ENCODE measurements at regions not wholly inside any gene's neighbourhood (a gene's known extent, or its start where the extent isn't known, plus 50 kb on each side); places are given as distances from the start of the nearest gene placed in this dataset.

DNA sequence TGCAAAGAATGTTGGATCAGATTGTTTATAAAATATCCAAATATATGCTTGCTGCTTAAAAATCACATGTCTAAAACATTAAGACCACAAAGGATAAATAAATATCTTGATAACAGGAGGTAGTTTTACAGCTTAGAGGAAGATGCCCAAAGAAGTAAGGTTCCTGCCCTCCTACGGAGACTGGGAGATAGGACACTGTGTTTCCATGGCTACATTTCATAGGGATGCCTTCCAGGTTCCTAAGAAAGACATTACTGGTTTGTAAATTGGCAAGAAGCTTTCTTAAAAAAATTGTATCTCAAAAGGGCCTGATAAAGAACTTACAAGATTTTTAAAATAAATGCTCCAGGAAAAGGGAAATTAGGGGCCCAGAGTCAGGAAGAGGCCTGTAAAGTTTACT, 437.2 kb downstream of the HINT1 start:
- DNase-seq (ENCODE audit: extremely low read depth in 1 of 4, low spot score in 3 of 4) (no peak), ATAC-seq (no peak), FAIRE-seq (no peak)
- H3K27ac ChIP-seq (ENCODE audit: extremely low read depth, low read depth, low read length), result no peak overlapping the region
- H3K36me3 ChIP-seq (ENCODE audit: control insufficient read depth, insufficient read depth, low read length), result no peaks in the 10 kb centered on the region
- H4K20me1 ChIP-seq (replicated peaks; ENCODE audit: control insufficient read depth, insufficient read depth, low read length), result no peaks in the 10 kb centered on the region
- no peaks in the 10 kb centered on the region for H3K9me3 ChIP-seq (replicated peaks; ENCODE audit: control insufficient read depth, insufficient read depth, low read depth, low read length)
- no peak overlapping the region for H3K4me2 ChIP-seq (ENCODE audit: insufficient read depth, low read length)
- 0% methylated on average over 1 of the region's 1 CpG for WGBS (ENCODE audit: insufficient coverage, low coverage, missing lambda C conversion rate)
- intact Hi-C loops (cut with micrococcal nuclease), result loop anchor here (5.0 kb wide), 1 partner anchor 34 kb away; no protein-coding TSS in a partner anchor
- H3K4me1 ChIP-seq (replicated peaks in 1 of 2; ENCODE audit: control insufficient read depth in 2 of 2, insufficient read depth in 2 of 2, low read length in 2 of 2), result no peaks in the 10 kb centered on the region
- H3K9me1 ChIP-seq (ENCODE audit: control insufficient read depth, insufficient read depth, low read length), result no peaks in the 10 kb centered on the region
- no peaks in the 10 kb centered on the region for H3K79me2 ChIP-seq (ENCODE audit: control insufficient read depth, insufficient read depth, low read length)
- BruUV-seq (replicated peaks), result no TSS peak
- in situ Hi-C loops (cut with MboI), result no loop called here
- no peak overlapping the region for H3K4me3 ChIP-seq
- H3K27me3 ChIP-seq (ENCODE audit: control insufficient read depth in 2 of 2, insufficient read depth in 2 of 2, low read length in 2 of 2), result no peaks in the 10 kb centered on the region
- ChIA-PET POLR2A (no interaction called here), CTCF (ENCODE audit: low intra/inter-chr PET ratio) (no interaction called here)
- no peak overlapping the region for H2AFZ ChIP-seq (ENCODE audit: low read depth, low read length)
- no peak overlapping the region for H3K9ac ChIP-seq (ENCODE audit: insufficient read depth in 1 of 2, low read depth in 2 of 2, low read length in 2 of 2)
- TF ChIP-seq, protein P1, sequence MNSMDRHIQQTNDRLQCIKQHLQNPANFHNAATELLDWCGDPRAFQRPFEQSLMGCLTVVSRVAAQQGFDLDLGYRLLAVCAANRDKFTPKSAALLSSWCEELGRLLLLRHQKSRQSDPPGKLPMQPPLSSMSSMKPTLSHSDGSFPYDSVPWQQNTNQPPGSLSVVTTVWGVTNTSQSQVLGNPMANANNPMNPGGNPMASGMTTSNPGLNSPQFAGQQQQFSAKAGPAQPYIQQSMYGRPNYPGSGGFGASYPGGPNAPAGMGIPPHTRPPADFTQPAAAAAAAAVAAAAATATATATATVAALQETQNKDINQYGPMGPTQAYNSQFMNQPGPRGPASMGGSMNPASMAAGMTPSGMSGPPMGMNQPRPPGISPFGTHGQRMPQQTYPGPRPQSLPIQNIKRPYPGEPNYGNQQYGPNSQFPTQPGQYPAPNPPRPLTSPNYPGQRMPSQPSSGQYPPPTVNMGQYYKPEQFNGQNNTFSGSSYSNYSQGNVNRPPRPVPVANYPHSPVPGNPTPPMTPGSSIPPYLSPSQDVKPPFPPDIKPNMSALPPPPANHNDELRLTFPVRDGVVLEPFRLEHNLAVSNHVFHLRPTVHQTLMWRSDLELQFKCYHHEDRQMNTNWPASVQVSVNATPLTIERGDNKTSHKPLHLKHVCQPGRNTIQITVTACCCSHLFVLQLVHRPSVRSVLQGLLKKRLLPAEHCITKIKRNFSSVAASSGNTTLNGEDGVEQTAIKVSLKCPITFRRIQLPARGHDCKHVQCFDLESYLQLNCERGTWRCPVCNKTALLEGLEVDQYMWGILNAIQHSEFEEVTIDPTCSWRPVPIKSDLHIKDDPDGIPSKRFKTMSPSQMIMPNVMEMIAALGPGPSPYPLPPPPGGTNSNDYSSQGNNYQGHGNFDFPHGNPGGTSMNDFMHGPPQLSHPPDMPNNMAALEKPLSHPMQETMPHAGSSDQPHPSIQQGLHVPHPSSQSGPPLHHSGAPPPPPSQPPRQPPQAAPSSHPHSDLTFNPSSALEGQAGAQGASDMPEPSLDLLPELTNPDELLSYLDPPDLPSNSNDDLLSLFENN (IDR thresholded peaks at IDR 0.05; ENCODE audit: low read depth in 2 of 2, low read length in 2 of 2), result no peak
- TF ChIP-seq POLR2G (IDR thresholded peaks at IDR 0.05; ENCODE audit: low read depth, low read length) (no peak), TOE1 (IDR thresholded peaks at IDR 0.05; ENCODE audit: borderline replicate concordance) (no peak), TOE1 (CRISPR knock-in tag; IDR thresholded peaks at IDR 0.05; ENCODE audit: borderline replicate concordance, low read depth) (no peak), MEF2A (IDR thresholded peaks at IDR 0.05; ENCODE audit: control insufficient read depth, low read depth, low read length) (no peak), NFE2 (IDR thresholded peaks at IDR 0.05; ENCODE audit: low read depth) (no peak), SIX5 (IDR thresholded peaks at IDR 0.05; ENCODE audit: borderline replicate concordance in 1 of 2, insufficient read depth in 1 of 2, low read depth in 1 of 2, low read length in 2 of 2) (no peak), KDM1A (IDR thresholded peaks at IDR 0.05) (no peak)
- TF ChIP-seq, protein P2, sequence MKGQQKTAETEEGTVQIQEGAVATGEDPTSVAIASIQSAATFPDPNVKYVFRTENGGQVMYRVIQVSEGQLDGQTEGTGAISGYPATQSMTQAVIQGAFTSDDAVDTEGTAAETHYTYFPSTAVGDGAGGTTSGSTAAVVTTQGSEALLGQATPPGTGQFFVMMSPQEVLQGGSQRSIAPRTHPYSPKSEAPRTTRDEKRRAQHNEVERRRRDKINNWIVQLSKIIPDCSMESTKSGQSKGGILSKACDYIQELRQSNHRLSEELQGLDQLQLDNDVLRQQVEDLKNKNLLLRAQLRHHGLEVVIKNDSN (CRISPR knock-in tag; IDR thresholded peaks at IDR 0.05), result no peak
- TF ChIP-seq, protein P3, sequence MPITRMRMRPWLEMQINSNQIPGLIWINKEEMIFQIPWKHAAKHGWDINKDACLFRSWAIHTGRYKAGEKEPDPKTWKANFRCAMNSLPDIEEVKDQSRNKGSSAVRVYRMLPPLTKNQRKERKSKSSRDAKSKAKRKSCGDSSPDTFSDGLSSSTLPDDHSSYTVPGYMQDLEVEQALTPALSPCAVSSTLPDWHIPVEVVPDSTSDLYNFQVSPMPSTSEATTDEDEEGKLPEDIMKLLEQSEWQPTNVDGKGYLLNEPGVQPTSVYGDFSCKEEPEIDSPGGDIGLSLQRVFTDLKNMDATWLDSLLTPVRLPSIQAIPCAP (CRISPR knock-in tag; IDR thresholded peaks at IDR 0.05; ENCODE audit: borderline replicate concordance), result no peak
